WI38 (cell line): ENCODE measurements at regions not wholly inside any gene's neighbourhood (a gene's known extent, or its start where the extent isn't known, plus 50 kb on each side); places are given as distances from the start of the nearest gene placed in this dataset.

Source experiments
- H3K4me3 ChIP-seq: 2 replicates; pipeline ENCODE4 v1.5.1; 2011; ENCODE audit warnings: low read depth, mild to moderate bottlenecking, control low read depth, low read length
- TF ChIP-seq, protein P1 (sequence below): IDR thresholded peaks from 2 replicates; pipeline ENCODE4 v1.5.1; 2012; ENCODE audit warnings: low read depth, mild to moderate bottlenecking, control low read depth, low read length

DNA sequence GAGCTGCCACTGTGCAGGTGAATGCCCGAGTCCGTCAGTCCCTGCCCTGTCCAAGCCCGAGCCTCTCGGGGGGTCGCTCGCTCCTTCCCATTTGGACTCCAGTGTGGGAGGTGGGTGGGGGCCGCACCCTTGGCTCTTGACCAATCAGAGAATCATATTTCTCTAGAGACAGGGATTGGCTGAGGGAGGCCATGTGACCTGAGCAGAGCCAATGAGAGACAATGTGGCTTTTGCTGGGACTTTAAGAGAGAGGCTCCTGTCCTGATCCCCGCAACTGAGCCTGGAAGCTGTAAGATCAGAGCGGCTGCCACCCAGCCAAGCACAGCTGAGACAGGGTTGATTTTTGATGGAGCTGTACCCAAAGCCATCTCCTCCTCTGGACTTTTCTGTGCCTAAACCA, 199.3 kb downstream of the TFAP2C start:
- TF ChIP-seq, protein P1, sequence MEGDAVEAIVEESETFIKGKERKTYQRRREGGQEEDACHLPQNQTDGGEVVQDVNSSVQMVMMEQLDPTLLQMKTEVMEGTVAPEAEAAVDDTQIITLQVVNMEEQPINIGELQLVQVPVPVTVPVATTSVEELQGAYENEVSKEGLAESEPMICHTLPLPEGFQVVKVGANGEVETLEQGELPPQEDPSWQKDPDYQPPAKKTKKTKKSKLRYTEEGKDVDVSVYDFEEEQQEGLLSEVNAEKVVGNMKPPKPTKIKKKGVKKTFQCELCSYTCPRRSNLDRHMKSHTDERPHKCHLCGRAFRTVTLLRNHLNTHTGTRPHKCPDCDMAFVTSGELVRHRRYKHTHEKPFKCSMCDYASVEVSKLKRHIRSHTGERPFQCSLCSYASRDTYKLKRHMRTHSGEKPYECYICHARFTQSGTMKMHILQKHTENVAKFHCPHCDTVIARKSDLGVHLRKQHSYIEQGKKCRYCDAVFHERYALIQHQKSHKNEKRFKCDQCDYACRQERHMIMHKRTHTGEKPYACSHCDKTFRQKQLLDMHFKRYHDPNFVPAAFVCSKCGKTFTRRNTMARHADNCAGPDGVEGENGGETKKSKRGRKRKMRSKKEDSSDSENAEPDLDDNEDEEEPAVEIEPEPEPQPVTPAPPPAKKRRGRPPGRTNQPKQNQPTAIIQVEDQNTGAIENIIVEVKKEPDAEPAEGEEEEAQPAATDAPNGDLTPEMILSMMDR: no peak
- no peak overlapping the region for H3K4me3 ChIP-seq

DNA sequence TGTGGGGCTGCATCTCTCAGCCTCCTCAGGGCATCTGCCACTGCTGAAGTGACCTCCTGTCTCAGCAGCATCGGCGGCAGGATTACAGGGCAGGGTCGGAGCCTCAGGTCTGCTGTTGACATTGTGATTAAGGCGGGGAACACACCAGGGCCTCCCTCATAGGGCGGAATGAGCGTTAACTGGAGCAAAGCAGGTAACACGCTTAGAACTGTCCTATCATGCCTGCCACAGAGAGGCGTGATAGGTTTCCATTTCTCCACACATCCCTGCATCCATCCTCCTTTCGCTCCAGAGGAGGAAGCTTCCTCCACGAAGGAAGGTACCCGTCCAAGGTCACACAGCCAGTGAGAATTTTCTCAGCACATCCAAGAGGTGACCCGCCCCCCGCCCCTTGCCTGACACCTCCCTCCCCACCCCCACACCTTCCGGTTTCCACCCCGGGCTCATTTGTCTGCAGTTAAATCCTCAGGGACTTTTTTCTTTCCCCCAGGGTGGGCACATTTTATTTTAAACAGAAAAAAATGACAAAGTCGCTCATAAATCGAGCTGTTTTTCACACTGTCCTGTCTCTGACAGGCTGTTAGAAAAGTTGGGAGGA, 200.8 kb downstream of the TFAP2C start:
- TF ChIP-seq, protein P1: no peak
- H3K4me3 ChIP-seq: no peak overlapping the region

DNA sequence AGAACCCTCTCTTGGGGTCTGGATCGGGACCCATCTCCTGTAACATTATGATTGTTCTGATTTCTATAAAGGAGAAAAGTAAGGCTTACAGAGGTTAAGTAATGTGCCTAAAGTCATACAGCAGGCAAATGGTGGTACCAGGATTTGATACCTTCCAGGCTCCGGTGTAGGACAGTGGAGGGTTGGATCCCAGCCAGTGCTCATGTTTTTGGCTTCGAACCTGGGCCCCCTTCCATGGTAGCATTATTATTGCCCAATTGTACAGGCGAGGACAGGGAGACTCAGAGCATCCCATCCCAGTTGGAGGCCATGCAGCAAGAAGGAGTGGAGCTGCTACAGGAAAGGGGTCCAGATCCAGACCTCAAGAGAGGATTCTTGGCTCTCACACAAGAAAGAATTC, 202.7 kb downstream of the TFAP2C start:
- TF ChIP-seq, protein P1: no peak
- no peak overlapping the region for H3K4me3 ChIP-seq

DNA sequence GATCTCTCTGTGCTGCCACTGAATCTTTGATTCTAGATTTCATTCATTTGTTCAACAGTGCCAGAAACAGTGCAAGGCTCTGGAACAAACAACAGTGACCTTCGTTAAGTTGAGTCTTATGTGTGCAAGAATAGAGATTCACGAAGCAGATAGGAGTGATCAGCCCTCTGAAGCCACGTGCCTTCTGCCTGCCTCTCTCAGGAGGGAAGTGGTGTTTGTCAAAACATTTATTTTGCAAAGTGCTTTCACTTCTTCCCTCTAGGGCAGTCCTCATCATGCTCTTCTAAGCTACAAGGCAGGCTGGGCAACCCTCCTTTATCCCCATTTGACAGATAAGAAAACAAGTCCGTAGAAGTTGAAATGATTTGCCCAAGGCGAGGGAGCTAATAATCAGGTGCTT, 204.3 kb downstream of the TFAP2C start:
- TF ChIP-seq, protein P1: no peak
- H3K4me3 ChIP-seq: no peak overlapping the region

DNA sequence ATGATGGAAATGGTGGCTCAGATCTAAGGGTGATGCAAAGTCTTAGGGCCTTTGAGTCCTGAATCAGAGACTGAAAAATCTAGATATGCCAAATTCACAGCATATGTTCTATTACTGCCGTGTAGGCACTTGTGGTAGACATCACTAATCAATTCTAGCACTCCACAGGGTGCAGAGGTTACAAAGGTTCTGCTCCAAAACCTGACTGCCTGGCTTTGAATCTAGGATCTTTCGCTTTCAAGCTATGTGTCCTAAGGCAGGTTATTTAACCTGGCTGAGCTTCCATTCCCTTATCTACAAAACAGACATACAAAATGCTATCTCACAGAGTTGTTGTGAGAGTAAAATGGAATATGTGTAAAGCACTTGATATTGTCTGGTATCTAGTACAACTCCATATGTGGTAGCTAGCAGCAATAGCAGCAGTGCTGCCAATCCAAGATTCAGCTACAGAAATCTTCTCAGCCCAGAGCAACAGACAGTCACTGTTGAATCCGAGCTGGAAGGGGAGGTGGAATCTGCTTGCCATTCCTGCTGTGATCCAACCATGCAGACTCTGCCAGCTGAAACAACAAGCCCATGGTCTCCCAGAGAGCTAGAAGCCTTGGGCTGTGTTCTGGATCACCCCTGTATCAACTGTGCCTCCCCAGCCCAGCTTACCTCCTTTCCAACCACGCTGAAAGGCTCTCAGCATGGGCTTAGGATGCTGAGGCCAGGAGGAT, 206.9 kb downstream of the TFAP2C start:
- no peak overlapping the region for H3K4me3 ChIP-seq
- TF ChIP-seq, protein P1: no peak

DNA sequence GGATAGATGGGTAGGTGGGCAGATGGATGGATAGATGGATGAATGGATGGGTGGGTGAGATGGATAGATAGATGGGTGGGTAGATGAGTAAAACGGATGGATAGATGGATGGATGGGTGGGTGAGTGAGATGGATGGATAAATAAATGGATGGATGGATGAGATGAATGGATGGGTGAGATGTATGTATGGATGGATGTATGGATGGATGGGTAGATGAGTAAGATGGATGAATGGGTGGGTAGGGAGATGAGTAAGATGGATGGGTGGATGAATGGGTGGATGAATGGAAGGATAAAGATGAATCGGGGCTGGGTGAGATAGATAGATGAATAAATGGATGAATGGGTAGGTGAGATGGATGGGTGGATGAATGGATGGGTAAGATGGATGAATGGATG, 210.1 kb downstream of the TFAP2C start:
- TF ChIP-seq, protein P1: no peak
- H3K4me3 ChIP-seq: no peak overlapping the region

DNA sequence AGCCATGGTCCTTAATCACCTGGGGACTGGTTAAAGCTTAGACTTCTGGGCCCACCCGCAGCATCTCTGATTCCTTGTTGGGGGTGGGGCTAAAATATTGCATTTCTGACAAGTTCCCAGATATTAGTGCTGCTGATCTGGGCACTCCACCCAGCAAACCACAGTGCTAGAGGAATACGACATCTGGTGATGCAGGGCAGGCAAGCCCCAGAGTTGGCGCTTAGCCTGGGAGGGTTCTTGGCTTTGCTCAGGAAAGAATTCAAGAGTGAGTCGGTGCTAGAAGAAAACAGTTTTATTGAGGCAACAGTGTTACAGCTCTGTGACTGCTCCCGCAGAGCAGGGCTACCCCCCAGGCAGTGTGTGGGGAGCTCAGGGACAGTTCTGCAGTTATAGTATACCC, 210.7 kb downstream of the TFAP2C start:
- TF ChIP-seq, protein P1: no peak
- no peak overlapping the region for H3K4me3 ChIP-seq
